NCI-H2227 (cell line): ENCODE measurements at regions not wholly inside any gene's neighbourhood (a gene's known extent, or its start where the extent isn't known, plus 50 kb on each side); places are given as distances from the start of the nearest gene placed in this dataset.

Source experiments
- DNase-seq: peaks from one replicate; lab custom pipeline; 2025; ENCODE audit not compliant: unreplicated experiment; lab: John Stamatoyannopoulos, UW

DNA sequence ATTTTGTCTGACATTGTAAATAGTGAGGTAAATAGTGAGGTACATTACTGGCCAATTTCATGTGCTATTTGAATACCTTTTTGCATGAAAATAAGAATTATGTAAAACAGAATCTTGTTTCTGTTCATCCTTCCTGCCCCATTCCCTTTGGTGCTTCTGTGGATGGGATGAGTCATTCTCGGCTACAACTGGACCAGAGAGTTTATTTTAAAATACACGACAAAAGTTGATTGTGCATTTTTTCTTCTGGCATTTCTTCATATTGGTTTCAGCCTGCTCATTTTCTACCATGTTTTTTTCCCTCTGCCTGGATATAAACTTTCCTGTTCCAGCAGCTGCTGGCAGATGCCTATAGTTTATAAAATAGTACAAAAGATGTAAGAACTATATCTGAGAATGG lies 107.5 kb downstream of the CYSLTR2 start:
- no peak for DNase-seq

GRCh38 chr13:48769107-48769704 lies 115.5 kb downstream of the CYSLTR2 start:
- peak; percentile 87 for DNase-seq

GRCh38 chr13:48770372-48770771 lies 116.6 kb downstream of the CYSLTR2 start:
- DNase-seq: no peak

DNA sequence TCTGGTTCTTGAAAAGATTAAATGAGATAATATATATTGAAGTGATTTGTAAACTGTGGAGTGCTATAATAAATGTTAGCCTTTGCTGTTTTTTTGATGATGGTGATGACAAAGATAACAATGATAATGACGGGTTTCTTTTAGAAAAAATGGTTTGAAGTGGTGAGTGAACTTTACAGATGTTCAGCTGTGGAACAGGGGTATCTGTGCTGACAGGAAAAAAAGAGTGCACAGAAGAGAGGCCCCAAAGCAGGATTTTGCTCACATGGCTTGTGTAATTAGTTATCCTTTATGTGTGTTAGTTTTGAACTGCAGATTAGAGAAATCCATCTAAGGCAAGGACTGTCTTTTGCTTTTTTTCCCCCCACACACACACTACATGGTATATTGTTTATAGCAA lies 119.2 kb downstream of the CYSLTR2 start:
- peak; percentile 5 for DNase-seq

GRCh38 chr13:48773531-48774275 lies 120.0 kb downstream of the CYSLTR2 start:
- no peak for DNase-seq

DNA sequence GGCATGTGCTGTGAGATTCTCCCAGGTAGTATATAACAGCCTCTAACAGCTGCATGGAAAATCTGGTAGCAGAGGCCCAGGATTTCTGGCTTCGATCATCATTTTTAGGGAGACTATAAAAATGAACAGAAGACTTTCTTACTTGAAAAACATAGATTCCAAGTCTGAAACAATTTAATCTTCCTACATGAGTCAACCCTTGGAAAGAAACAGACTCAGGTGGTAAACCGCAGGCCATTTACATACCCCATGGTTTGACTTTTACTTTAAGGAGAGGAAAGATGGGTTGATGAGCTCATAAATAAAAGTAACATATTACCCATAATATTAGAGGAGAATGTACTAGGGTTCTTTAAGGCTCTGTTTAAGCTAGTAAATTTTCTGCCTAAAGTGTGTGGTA lies 121.6 kb downstream of the CYSLTR2 start:
- DNase-seq: no peak

GRCh38 chr13:48775804-48776203 lies 122.1 kb downstream of the CYSLTR2 start:
- DNase-seq: no peak

DNA sequence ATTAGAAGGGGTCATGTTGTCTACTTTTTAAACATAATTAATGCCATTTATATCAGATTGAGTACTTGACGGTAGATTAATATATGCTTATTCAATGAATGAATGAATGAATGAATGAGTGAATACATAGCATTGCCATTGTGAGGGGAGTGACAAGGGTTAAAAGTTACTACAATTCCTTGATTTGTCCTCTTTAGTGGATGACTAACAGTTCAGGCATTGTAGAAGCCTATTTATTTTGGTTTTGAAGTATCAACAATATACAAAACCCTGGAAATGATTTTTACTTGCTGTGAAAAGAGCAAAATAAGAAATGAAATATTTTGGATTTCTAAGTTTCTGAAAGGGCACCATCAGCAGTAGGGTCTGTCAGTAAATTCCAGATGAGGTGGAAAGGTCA lies 122.7 kb downstream of the CYSLTR2 start:
- no peak for DNase-seq

- DNase-seq: no peak
Measured at GRCh38 chr13:48778610-48779009, 124.9 kb downstream of the CYSLTR2 start.

- no peak for DNase-seq
Measured at GRCh38 chr13:48780713-48781341, 127.1 kb downstream of the CYSLTR2 start.

GRCh38 chr13:48782429-48782840 lies 128.7 kb downstream of the CYSLTR2 start:
- no peak for DNase-seq

- DNase-seq: no peak
Measured at GRCh38 chr13:48783181-48783630, 129.5 kb downstream of the CYSLTR2 start.

GRCh38 chr13:48783695-48784230 lies 130.0 kb downstream of the CYSLTR2 start:
- no peak for DNase-seq

DNA sequence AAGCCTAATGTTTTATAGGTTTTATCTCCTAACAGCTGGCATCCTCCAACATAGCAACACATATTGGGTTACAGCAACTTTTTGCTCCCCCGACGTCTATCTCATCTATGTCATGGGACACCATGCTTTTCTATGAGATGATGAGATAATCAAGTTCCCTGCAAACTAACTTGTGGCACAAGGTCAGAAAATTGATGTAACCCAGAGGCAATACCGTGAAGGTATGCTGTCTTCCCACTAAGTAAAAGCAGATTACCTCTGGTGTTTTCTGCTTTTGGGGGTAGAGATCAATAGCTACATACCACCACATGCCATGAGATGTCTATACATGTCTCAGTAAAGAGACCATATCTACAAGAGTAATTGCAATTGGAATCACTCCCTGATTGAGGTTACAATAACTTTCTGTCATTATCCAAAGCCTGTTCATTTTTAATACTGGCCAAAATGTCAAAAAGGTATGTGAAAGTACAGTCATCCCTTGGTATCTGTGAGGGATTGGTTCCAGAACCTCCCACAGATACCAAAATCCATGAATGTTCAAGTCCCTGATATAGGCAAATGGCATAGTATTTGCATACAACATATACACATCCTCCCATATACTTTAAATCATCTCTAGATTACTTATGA lies 131.3 kb downstream of the CYSLTR2 start:
- no peak for DNase-seq

GRCh38 chr13:48790199-48790598 lies 136.5 kb downstream of the CYSLTR2 start:
- no peak for DNase-seq

GRCh38 chr13:48790966-48791365 lies 137.2 kb downstream of the CYSLTR2 start:
- DNase-seq: no peak

- no peak for DNase-seq
Measured at GRCh38 chr13:48797127-48797526, 143.4 kb downstream of the CYSLTR2 start.

DNA sequence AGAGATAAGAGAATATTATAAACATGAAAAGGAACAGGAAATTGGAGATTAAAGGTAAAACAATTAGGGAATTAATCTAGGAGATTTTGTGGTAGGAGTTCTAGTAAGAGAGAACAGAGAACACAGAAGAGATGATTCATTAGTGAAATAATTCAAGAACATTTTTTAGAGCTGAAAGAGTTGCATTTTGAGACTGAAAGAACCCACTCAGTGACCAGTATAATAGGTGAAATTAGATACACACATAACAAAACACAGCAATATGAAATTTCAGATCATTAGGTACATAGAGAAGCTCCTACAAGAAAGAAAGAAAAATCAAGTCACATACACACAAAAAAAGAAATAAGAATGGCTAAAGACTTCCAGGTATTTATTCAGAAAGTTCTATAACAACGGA lies 144.0 kb downstream of the CYSLTR2 start:
- DNase-seq: no peak

DNA sequence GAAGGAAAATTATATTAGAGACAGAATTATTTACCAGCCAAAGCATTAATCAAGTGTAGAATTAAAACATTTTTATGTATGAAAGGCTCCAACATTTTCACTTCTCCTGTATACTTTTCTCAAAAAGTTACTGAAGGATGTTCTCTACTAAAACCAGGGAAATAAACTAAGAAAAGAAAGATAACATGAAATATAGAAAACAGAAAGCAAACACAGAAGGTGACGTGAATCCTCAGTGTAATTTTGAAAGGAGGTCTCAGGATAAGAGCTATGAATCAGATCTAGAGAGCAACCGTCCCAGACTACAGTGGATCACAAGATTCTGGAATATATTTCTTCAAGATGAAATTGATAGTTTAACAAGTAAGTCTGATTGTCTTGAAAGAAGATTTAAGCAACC lies 144.5 kb downstream of the CYSLTR2 start:
- no peak for DNase-seq

DNA sequence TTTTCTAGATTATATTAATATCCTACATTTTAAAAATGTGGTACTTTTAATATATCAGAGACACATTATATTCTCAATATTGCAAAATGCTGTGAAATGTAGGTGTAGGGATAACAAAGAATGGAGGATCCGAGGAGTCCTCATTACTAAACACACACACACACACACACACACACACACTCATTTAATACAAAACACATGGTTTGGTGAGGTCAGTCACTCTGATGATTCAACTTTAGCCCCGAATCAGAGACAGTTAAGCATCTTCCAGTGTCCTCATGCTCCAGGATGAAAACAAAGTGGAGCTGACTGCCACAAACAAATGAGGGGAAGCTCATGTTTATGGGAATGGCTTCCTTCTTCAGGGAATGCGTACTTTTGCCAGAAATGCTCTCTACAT lies 147.5 kb downstream of the CYSLTR2 start:
- DNase-seq: no peak

GRCh38 chr13:48804821-48805601 lies 151.3 kb downstream of the CYSLTR2 start:
- no peak for DNase-seq
